ENCODE measurements at regions not wholly inside any gene's neighbourhood (a gene's known extent, or its start where the extent isn't known, plus 50 kb on each side); places are given as distances from the start of the nearest gene placed in this dataset.

- CTCF ChIA-PET = no interaction called here
- Mint-ChIP-seq H3K27me3 (peaks cover 6 to 23% of the 10 kb centered on the region in 2 donors), H3K4me1 (no peaks in the 10 kb centered on the region), H3K4me3 (no peak overlapping the region), H3K36me3 (no peaks in the 10 kb centered on the region), H3K27ac (no peak overlapping the region), H3K9me3 (no peaks in the 10 kb centered on the region)
- Histone ChIP-seq H3K4me1 (ENCODE audit: insufficient read depth, low read length) (no peaks in the 10 kb centered on the region), H3K4me3 (ENCODE audit: low read length) (no peak overlapping the region), H3K27ac (ENCODE audit: low read depth, low read length) (no peak overlapping the region), H3K9me3 (ENCODE audit: low read length) (no peaks in the 10 kb centered on the region), H3K36me3 (ENCODE audit: insufficient read depth, low read length) (no peaks in the 10 kb centered on the region), H3K27me3 (ENCODE audit: insufficient read depth, low read length, poor library complexity, severe bottlenecking) (no peaks in the 10 kb centered on the region)
- POLR2A ChIA-PET = no interaction called here
- DNase-seq = no peak
These were observed 133.2 kb upstream of the TOPAZ1 start for GRCh38 chr3:44108481-44108880.

GRCh38 chr3:44109771-44110361 is 131.8 kb upstream of the TOPAZ1 start:
- H3K27me3 ChIP-seq (ENCODE audit: insufficient read depth, low read length, poor library complexity, severe bottlenecking) = no peaks in the 10 kb centered on the region

GRCh38 chr3:44110648-44111047 is 131.0 kb upstream of the TOPAZ1 start:
- no peaks in the 10 kb centered on the region for H3K9me3 ChIP-seq (ENCODE audit: low read length)
- no peak for DNase-seq
- H3K27me3 ChIP-seq (ENCODE audit: insufficient read depth, low read length, poor library complexity, severe bottlenecking) = no peaks in the 10 kb centered on the region
- Mint-ChIP-seq H3K9me3 (no peaks in the 10 kb centered on the region), H3K4me3 (no peak overlapping the region), H3K27me3 (peaks cover 9 to 23% of the 10 kb centered on the region in 2 donors), H3K4me1 (no peaks in the 10 kb centered on the region), H3K36me3 (no peaks in the 10 kb centered on the region), H3K27ac (no peak overlapping the region)
- no peaks in the 10 kb centered on the region for H3K36me3 ChIP-seq (ENCODE audit: insufficient read depth, low read length)
- ChIA-PET CTCF (no interaction called here), POLR2A (no interaction called here)
- no peak overlapping the region for H3K27ac ChIP-seq (ENCODE audit: low read depth, low read length)
- no peaks in the 10 kb centered on the region for H3K4me1 ChIP-seq (ENCODE audit: insufficient read depth, low read length)
- no peak overlapping the region for H3K4me3 ChIP-seq (ENCODE audit: low read length)

More at GRCh38 chr3:44109771-44110361, 131.8 kb upstream of the TOPAZ1 start:
- Mint-ChIP-seq H3K4me3 (no peak overlapping the region), H3K4me1 (no peaks in the 10 kb centered on the region), H3K36me3 (no peaks in the 10 kb centered on the region), H3K27me3 (peaks cover 9 to 25% of the 10 kb centered on the region in 2 donors), H3K9me3 (no peaks in the 10 kb centered on the region), H3K27ac (no peak overlapping the region)
- Histone ChIP-seq H3K4me3 (ENCODE audit: low read length) (no peak overlapping the region), H3K9me3 (ENCODE audit: low read length) (no peaks in the 10 kb centered on the region), H3K4me1 (ENCODE audit: insufficient read depth, low read length) (no peaks in the 10 kb centered on the region), H3K27ac (ENCODE audit: low read depth, low read length) (no peak overlapping the region), H3K36me3 (ENCODE audit: insufficient read depth, low read length) (no peaks in the 10 kb centered on the region)
- ChIA-PET POLR2A (no interaction called here), CTCF (no interaction called here)
- DNase-seq = no peak

- POLR2A ChIA-PET = no interaction called here
- H3K27me3 Mint-ChIP-seq = peaks cover 9 to 30% of the 10 kb centered on the region in 2 donors
- no peaks in the 10 kb centered on the region for H3K4me1 Mint-ChIP-seq
- no peak overlapping the region for H3K27ac Mint-ChIP-seq
- no peaks in the 10 kb centered on the region for H3K27me3 ChIP-seq (ENCODE audit: insufficient read depth, low read length, poor library complexity, severe bottlenecking)
- H3K9me3 ChIP-seq (ENCODE audit: low read length) = no peaks in the 10 kb centered on the region
- no peak overlapping the region for H3K4me3 Mint-ChIP-seq
- no peak for DNase-seq
- CTCF ChIA-PET = no interaction called here
- no peaks in the 10 kb centered on the region for H3K9me3 Mint-ChIP-seq
- H3K4me3 ChIP-seq (ENCODE audit: low read length) = no peak overlapping the region
- H3K36me3 Mint-ChIP-seq = no peaks in the 10 kb centered on the region
- H3K4me1 ChIP-seq (ENCODE audit: insufficient read depth, low read length) = no peaks in the 10 kb centered on the region
- no peak overlapping the region for H3K27ac ChIP-seq (ENCODE audit: low read depth, low read length)
- H3K36me3 ChIP-seq (ENCODE audit: insufficient read depth, low read length) = no peaks in the 10 kb centered on the region
These were observed 130.2 kb upstream of the TOPAZ1 start for GRCh38 chr3:44111482-44111881.

- no peak overlapping the region for H3K27ac Mint-ChIP-seq
- POLR2A ChIA-PET = no interaction called here
- peak in 2 of 5 donors; percentile 2 to 7 for DNase-seq
These were observed 127.5 kb upstream of the TOPAZ1 start for GRCh38 chr3:44114142-44114541.

GRCh38 chr3:44117239-44117638 is 124.4 kb upstream of the TOPAZ1 start:
- Histone ChIP-seq H3K4me3 (ENCODE audit: low read length) (no peak overlapping the region), H3K4me1 (ENCODE audit: insufficient read depth, low read length) (no peaks in the 10 kb centered on the region), H3K36me3 (ENCODE audit: insufficient read depth, low read length) (no peaks in the 10 kb centered on the region), H3K9me3 (ENCODE audit: low read length) (no peaks in the 10 kb centered on the region), H3K27ac (ENCODE audit: low read depth, low read length) (no peak overlapping the region), H3K27me3 (ENCODE audit: insufficient read depth, low read length, poor library complexity, severe bottlenecking) (no peaks in the 10 kb centered on the region)
- Mint-ChIP-seq H3K4me1 (no peaks in the 10 kb centered on the region), H3K36me3 (no peaks in the 10 kb centered on the region), H3K27me3 (peaks cover 4 to 26% of the 10 kb centered on the region in 2 donors), H3K4me3 (no peak overlapping the region), H3K27ac (no peak overlapping the region), H3K9me3 (no peaks in the 10 kb centered on the region)
- CTCF ChIA-PET = no interaction called here
- no peak for DNase-seq
- POLR2A ChIA-PET = no interaction called here

More at GRCh38 chr3:44114142-44114541, 127.5 kb upstream of the TOPAZ1 start:
- CTCF ChIA-PET = no interaction called here
- Mint-ChIP-seq H3K4me3 (no peak overlapping the region), H3K36me3 (no peaks in the 10 kb centered on the region), H3K27me3 (peaks cover 6 to 31% of the 10 kb centered on the region in 2 donors), H3K9me3 (no peaks in the 10 kb centered on the region), H3K4me1 (no peaks in the 10 kb centered on the region)
- Histone ChIP-seq H3K4me1 (ENCODE audit: insufficient read depth, low read length) (no peaks in the 10 kb centered on the region), H3K9me3 (ENCODE audit: low read length) (no peaks in the 10 kb centered on the region), H3K27me3 (ENCODE audit: insufficient read depth, low read length, poor library complexity, severe bottlenecking) (no peaks in the 10 kb centered on the region), H3K27ac (ENCODE audit: low read depth, low read length) (no peak overlapping the region), H3K4me3 (ENCODE audit: low read length) (no peak overlapping the region), H3K36me3 (ENCODE audit: insufficient read depth, low read length) (no peaks in the 10 kb centered on the region)

GRCh38 chr3:44117736-44118135 is 124.0 kb upstream of the TOPAZ1 start:
- Histone ChIP-seq H3K36me3 (ENCODE audit: insufficient read depth, low read length) (no peaks in the 10 kb centered on the region), H3K4me1 (ENCODE audit: insufficient read depth, low read length) (no peaks in the 10 kb centered on the region), H3K27me3 (ENCODE audit: insufficient read depth, low read length, poor library complexity, severe bottlenecking) (no peaks in the 10 kb centered on the region), H3K4me3 (ENCODE audit: low read length) (no peak overlapping the region), H3K27ac (ENCODE audit: low read depth, low read length) (no peak overlapping the region), H3K9me3 (ENCODE audit: low read length) (no peaks in the 10 kb centered on the region)
- ChIA-PET CTCF (no interaction called here), POLR2A (no interaction called here)
- Mint-ChIP-seq H3K4me3 (no peak overlapping the region), H3K4me1 (no peaks in the 10 kb centered on the region), H3K9me3 (no peaks in the 10 kb centered on the region), H3K36me3 (no peaks in the 10 kb centered on the region), H3K27me3 (peaks cover 4 to 27% of the 10 kb centered on the region in 2 donors), H3K27ac (no peak overlapping the region)
- DNase-seq = no peak

GRCh38 chr3:44120721-44121582 is 120.7 kb upstream of the TOPAZ1 start:
- no peak for DNase-seq
- ChIA-PET CTCF (no interaction called here), POLR2A (no interaction called here)
- Mint-ChIP-seq H3K36me3 (no peaks in the 10 kb centered on the region), H3K9me3 (no peaks in the 10 kb centered on the region), H3K27me3 (peaks cover 2 to 34% of the 10 kb centered on the region in 2 donors), H3K4me3 (no peak overlapping the region), H3K4me1 (no peaks in the 10 kb centered on the region), H3K27ac (no peak overlapping the region)
- H3K4me1 ChIP-seq (ENCODE audit: insufficient read depth, low read length) = no peaks in the 10 kb centered on the region
- no peak overlapping the region for H3K27ac ChIP-seq (ENCODE audit: low read depth, low read length)
- H3K36me3 ChIP-seq (ENCODE audit: insufficient read depth, low read length) = no peaks in the 10 kb centered on the region
- H3K27me3 ChIP-seq (ENCODE audit: insufficient read depth, low read length, poor library complexity, severe bottlenecking) = no peaks in the 10 kb centered on the region
- H3K4me3 ChIP-seq (ENCODE audit: low read length) = no peak overlapping the region
- no peaks in the 10 kb centered on the region for H3K9me3 ChIP-seq (ENCODE audit: low read length)
